Posterior cingulate gyrus (tissue), 11 donors: ENCODE measurements at regions not wholly inside any gene's neighbourhood (a gene's known extent, or its start where the extent isn't known, plus 50 kb on each side); places are given as distances from the start of the nearest gene placed in this dataset.
A peak's percentile ranks its signal among the peaks of the same experiment; 100 is the strongest.

ENCODE experiments used
- DNase-seq, 10 donors: peaks; one replicate each; pipeline versions ENCODE4 v3.0.0 to v3.0.0-alpha.2; 2020 to 2021; ENCODE audit warnings: mixed read lengths in 3 of 10
- intact Hi-C: fragments of 100-400 bp; cut with DNase I; formaldehyde crosslinking; loops from one replicate; pipeline ENCODE4 v1.15.1; 2023

- no peak for DNase-seq
- intact Hi-C loops = no loop called here
These were observed 1137.6 kb upstream of the IGFBP7 start for GRCh38 chr4:58247792-58248191.

GRCh38 chr4:58225460-58225859 lies 1115.3 kb upstream of the IGFBP7 start:
- intact Hi-C loops = no loop called here
- DNase-seq = no peak

- no peak for DNase-seq
These were observed 1109.0 kb upstream of the IGFBP7 start for GRCh38 chr4:58219179-58219578.

GRCh38 chr4:58216461-58216860 lies 1106.3 kb upstream of the IGFBP7 start:
- intact Hi-C loops = no loop called here
- DNase-seq = no peak

More at GRCh38 chr4:58219179-58219578, 1109.0 kb upstream of the IGFBP7 start:
- intact Hi-C loops = no loop called here

GRCh38 chr4:58214376-58214775 lies 1104.2 kb upstream of the IGFBP7 start:
- intact Hi-C loops = no loop called here
- DNase-seq = peak in 1 of 10 donors; percentile 16

- DNase-seq = no peak
- intact Hi-C loops = no loop called here
These were observed 1099.4 kb upstream of the IGFBP7 start for GRCh38 chr4:58209551-58209950.

- intact Hi-C loops = no loop called here
- DNase-seq = no peak
These were observed 1098.8 kb upstream of the IGFBP7 start for GRCh38 chr4:58209001-58209400.

GRCh38 chr4:58205446-58206235 lies 1095.5 kb upstream of the IGFBP7 start:
- DNase-seq = no peak

GRCh38 chr4:58192217-58192616 lies 1082.0 kb upstream of the IGFBP7 start:
- intact Hi-C loops = no loop called here
- no peak for DNase-seq

More at GRCh38 chr4:58205446-58206235, 1095.5 kb upstream of the IGFBP7 start:
- intact Hi-C loops = no loop called here

- intact Hi-C loops = no loop called here
- DNase-seq = peak in 1 of 10 donors; percentile 43
These were observed 1080.9 kb upstream of the IGFBP7 start for GRCh38 chr4:58191109-58191508.

- DNase-seq = no peak
- intact Hi-C loops = no loop called here
These were observed 1078.1 kb upstream of the IGFBP7 start for GRCh38 chr4:58188316-58188715.

GRCh38 chr4:58175024-58175423 lies 1064.8 kb upstream of the IGFBP7 start:
- intact Hi-C loops = no loop called here
- DNase-seq = no peak

- intact Hi-C loops = no loop called here
- no peak for DNase-seq
These were observed 1056.3 kb upstream of the IGFBP7 start for GRCh38 chr4:58166490-58166889.

GRCh38 chr4:58163156-58163555 lies 1053.0 kb upstream of the IGFBP7 start:
- intact Hi-C loops = no loop called here
- DNase-seq = no peak

- DNase-seq = peak in 1 of 10 donors; percentile 60
- intact Hi-C loops = no loop called here
These were observed 1039.4 kb upstream of the IGFBP7 start for GRCh38 chr4:58149404-58150085.

- intact Hi-C loops = no loop called here
- no peak for DNase-seq
These were observed 1034.5 kb upstream of the IGFBP7 start for GRCh38 chr4:58144721-58145120.

- intact Hi-C loops = no loop called here
- DNase-seq = no peak
These were observed 1028.8 kb upstream of the IGFBP7 start for GRCh38 chr4:58138786-58139668.

- DNase-seq = no peak
- intact Hi-C loops = no loop called here
These were observed 1026.4 kb upstream of the IGFBP7 start for GRCh38 chr4:58136604-58137003.

- intact Hi-C loops = no loop called here
- no peak for DNase-seq
These were observed 1017.5 kb upstream of the IGFBP7 start for GRCh38 chr4:58127680-58128079.

GRCh38 chr4:58119298-58119697 lies 1009.1 kb upstream of the IGFBP7 start:
- intact Hi-C loops = no loop called here
- DNase-seq = no peak

GRCh38 chr4:58113126-58113525 lies 1002.9 kb upstream of the IGFBP7 start:
- intact Hi-C loops = no loop called here

More at GRCh38 chr4:58113126-58113525, 1002.9 kb upstream of the IGFBP7 start:
- DNase-seq = no peak
